Osteocyte (in vitro differentiated cells): ENCODE measurements at regions not wholly inside any gene's neighbourhood (a gene's known extent, or its start where the extent isn't known, plus 50 kb on each side); places are given as distances from the start of the nearest gene placed in this dataset.

Experiments
- DNase-seq: peaks from one replicate; pipeline ENCODE4 v3.0.0; 2021; ENCODE audit warnings: mixed read lengths; ENCODE audit not compliant: unreplicated experiment; ENCODE audit errors: extremely low spot score
- H3K27ac Mint-ChIP-seq: one replicate; pipeline ENCODE4 v1.8.0; 2021; ENCODE audit warnings: mild to moderate bottlenecking, mixed read lengths; ENCODE audit not compliant: unreplicated experiment
- H3K27me3 Mint-ChIP-seq: one replicate; pipeline ENCODE4 v1.8.0; 2021; ENCODE audit warnings: mixed read lengths; ENCODE audit not compliant: unreplicated experiment
- H3K36me3 Mint-ChIP-seq: one replicate; pipeline ENCODE4 v1.8.0; 2021; ENCODE audit warnings: mixed read lengths; ENCODE audit not compliant: unreplicated experiment
- H3K4me1 Mint-ChIP-seq: one replicate; pipeline ENCODE4 v1.8.0; 2021; ENCODE audit warnings: mixed read lengths; ENCODE audit not compliant: unreplicated experiment
- H3K4me3 Mint-ChIP-seq: one replicate; pipeline ENCODE4 v1.8.0; 2021; ENCODE audit warnings: mild to moderate bottlenecking, moderate library complexity, mixed read lengths; ENCODE audit not compliant: unreplicated experiment
- H3K9me3 Mint-ChIP-seq: one replicate; pipeline ENCODE4 v1.8.0; 2021; ENCODE audit warnings: mixed read lengths; ENCODE audit not compliant: unreplicated experiment
- TF ChIP-seq, protein P1 (sequence below): fragments of 200-600 bp; sonication (generic); IDR thresholded peaks from 2 replicates; pipeline ENCODE4 v1.5.0; 2021; ENCODE audit warnings: antibody characterized with exemption, mild to moderate bottlenecking, moderate library complexity

DNA sequence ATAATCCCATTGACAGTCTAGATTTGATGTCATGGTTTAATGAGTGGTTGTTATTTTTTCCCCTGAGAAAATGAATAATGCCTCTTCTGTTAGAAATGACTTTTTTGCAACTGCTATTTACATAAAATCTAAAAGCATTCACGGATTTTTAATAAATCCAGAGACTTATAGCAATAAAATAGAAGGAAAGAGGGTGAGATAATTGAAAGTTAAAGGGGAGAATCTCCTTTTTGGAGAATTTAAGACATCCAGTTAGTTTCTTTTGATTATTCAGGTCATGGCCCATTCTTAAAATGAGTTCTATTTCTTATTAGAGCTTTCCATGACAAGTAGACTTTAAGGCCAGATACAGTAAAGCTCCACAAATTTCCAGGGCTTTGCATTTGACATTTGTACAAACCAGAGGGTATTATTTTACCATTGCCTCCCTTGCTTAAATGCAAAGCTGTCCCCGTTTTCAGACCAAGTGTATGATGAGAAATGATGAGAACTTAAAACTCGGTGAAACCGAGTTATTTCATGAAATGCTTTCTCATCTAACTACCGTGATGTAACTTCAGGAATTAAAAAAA lies 789.0 kb upstream of the SOX9 start:
- no peak for DNase-seq
- TF ChIP-seq, protein P1, sequence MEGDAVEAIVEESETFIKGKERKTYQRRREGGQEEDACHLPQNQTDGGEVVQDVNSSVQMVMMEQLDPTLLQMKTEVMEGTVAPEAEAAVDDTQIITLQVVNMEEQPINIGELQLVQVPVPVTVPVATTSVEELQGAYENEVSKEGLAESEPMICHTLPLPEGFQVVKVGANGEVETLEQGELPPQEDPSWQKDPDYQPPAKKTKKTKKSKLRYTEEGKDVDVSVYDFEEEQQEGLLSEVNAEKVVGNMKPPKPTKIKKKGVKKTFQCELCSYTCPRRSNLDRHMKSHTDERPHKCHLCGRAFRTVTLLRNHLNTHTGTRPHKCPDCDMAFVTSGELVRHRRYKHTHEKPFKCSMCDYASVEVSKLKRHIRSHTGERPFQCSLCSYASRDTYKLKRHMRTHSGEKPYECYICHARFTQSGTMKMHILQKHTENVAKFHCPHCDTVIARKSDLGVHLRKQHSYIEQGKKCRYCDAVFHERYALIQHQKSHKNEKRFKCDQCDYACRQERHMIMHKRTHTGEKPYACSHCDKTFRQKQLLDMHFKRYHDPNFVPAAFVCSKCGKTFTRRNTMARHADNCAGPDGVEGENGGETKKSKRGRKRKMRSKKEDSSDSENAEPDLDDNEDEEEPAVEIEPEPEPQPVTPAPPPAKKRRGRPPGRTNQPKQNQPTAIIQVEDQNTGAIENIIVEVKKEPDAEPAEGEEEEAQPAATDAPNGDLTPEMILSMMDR, result no peak
- H3K4me1 Mint-ChIP-seq, result peaks cover 11% of the 10 kb centered on the region
- no peak overlapping the region for H3K27ac Mint-ChIP-seq
- H3K27me3 Mint-ChIP-seq, result peaks cover 2% of the 10 kb centered on the region
- H3K36me3 Mint-ChIP-seq, result no peaks in the 10 kb centered on the region
- H3K9me3 Mint-ChIP-seq, result no peaks in the 10 kb centered on the region
- no peak overlapping the region for H3K4me3 Mint-ChIP-seq

DNA sequence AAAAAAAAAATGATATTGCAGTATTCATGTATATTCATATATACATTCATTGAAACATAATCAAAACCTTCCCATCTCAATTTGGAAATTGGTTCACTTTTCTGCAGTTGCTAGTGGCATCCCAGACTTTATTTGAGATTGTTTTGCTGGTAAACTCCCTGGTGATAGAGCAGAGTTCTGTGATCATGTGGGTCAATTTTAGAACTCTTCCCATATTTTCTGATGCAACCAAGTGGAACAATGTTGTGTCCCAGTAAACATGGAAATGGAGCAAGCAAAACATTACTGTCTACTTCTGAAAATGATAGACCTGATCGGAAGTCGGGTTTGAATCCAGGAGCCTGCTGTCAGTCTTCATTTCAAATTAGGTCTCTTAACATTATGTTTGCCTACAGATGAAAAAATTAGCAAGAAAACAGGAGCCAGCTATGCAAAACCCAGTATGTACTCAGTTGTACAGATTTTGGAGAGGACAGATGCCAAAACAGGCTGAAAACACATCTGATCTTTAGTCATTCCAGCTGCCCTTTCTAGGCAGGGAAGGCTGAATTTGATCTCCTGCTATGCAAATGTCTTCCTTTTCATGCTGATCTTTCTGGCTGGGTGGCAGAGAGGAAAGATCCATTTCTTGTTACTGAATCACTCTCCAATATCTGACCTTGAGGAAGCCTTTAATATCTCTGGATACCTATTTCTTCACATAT lies 786.6 kb upstream of the SOX9 start:
- no peak overlapping the region for H3K27ac Mint-ChIP-seq
- TF ChIP-seq, protein P1, result no peak

DNA sequence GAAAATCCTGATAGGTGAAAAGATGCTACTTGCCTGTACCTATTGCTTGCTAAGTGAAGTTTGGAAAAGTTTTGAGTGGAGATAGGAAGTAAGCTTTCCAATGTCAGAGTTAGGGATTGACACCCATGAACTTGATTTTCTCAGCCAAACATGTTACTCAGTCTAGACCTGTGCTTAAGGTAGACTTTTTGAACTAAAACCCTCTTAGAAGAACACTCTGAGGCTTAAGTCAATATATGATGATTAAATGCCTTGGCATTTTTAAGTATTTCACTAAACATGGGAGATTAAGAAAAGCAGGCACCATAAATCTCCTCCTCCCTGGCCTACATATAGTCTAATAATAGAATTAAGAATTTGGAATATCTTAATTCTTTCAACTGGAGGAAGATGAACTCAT lies 785.6 kb upstream of the SOX9 start:
- DNase-seq, result no peak
- no peak overlapping the region for H3K27ac Mint-ChIP-seq
- TF ChIP-seq, protein P1, result no peak
- no peak overlapping the region for H3K4me3 Mint-ChIP-seq
- no peaks in the 10 kb centered on the region for H3K9me3 Mint-ChIP-seq
- H3K36me3 Mint-ChIP-seq, result no peaks in the 10 kb centered on the region
- peaks cover 10% of the 10 kb centered on the region for H3K4me1 Mint-ChIP-seq
- H3K27me3 Mint-ChIP-seq, result peaks cover 3% of the 10 kb centered on the region

More for the DNA sequence above, 786.6 kb upstream of the SOX9 start:
- no peaks in the 10 kb centered on the region for H3K36me3 Mint-ChIP-seq
- H3K27me3 Mint-ChIP-seq, result peaks cover 3% of the 10 kb centered on the region
- H3K4me1 Mint-ChIP-seq, result peaks cover 10% of the 10 kb centered on the region
- no peaks in the 10 kb centered on the region for H3K9me3 Mint-ChIP-seq
- DNase-seq, result no peak
- H3K4me3 Mint-ChIP-seq, result no peak overlapping the region

DNA sequence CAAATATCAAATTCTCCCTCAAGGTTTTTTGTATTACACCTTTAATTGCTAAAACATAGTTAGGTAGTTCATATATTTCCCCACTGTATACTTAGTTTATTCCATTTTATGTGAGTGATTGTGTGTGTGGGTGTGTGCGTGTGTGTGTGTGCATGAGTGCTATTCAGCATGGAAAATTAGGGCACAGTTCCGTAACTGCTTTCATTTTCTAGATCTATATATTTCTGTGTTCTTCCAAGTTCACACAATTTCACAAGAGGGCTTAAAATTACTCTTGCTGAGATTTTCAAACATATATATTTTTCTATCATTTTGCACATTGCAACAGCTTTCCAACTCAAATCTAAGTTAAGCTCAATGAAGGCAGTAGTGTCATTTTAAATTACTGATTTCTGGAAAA lies 782.9 kb upstream of the SOX9 start:
- TF ChIP-seq, protein P1, result no peak
- Mint-ChIP-seq H3K4me3 (no peak overlapping the region), H3K27me3 (peaks cover 3% of the 10 kb centered on the region), H3K9me3 (no peaks in the 10 kb centered on the region), H3K36me3 (no peaks in the 10 kb centered on the region), H3K4me1 (peaks cover 10% of the 10 kb centered on the region), H3K27ac (no peak overlapping the region)
- DNase-seq, result no peak

DNA sequence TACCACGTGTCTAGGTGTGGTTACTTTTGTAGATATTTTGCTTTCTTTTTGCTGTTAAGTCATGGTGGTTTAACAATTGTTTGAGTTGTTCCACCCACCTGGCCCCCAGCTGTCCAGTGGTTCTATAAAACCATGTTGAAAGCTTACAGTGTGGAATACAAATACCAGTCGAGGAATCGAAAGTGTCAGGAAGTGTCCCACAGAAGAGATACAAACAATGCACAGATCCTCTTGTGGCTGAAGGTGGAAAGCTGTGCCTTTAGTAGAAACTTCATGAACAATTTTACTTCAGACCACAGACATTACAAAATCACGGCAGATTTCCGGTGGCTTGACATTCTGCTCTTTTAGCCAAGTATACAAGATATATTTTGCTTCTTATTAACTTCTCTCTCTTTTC lies 782.4 kb upstream of the SOX9 start:
- TF ChIP-seq, protein P1, result no peak
- H3K27ac Mint-ChIP-seq, result no peak overlapping the region
- no peaks in the 10 kb centered on the region for H3K36me3 Mint-ChIP-seq
- no peak for DNase-seq
- H3K4me3 Mint-ChIP-seq, result no peak overlapping the region
- peaks cover 10% of the 10 kb centered on the region for H3K4me1 Mint-ChIP-seq
- H3K27me3 Mint-ChIP-seq, result peaks cover 3% of the 10 kb centered on the region
- no peaks in the 10 kb centered on the region for H3K9me3 Mint-ChIP-seq
